ENCODE measurements at regions not wholly inside any gene's neighbourhood (a gene's known extent, or its start where the extent isn't known, plus 50 kb on each side); places are given as distances from the start of the nearest gene placed in this dataset.

- TF ChIP-seq CTCF (IDR thresholded peaks at IDR 0.05): no peak
- no peak for DNase-seq
- no peaks in the 10 kb centered on the region for H3K4me1 ChIP-seq (ENCODE audit: low read depth)
These were observed 303.6 kb downstream of the UTP18 start for GRCh38 chr17:51563961-51564360.

GRCh38 chr17:51572115-51572514 lies 311.8 kb downstream of the UTP18 start:
- intact Hi-C loops (cut with DNase I, micrococcal nuclease): no loop called here
- H3K4me3 ChIP-seq: no peak overlapping the region
- no peaks in the 10 kb centered on the region for H3K9me3 ChIP-seq
- DNase-seq (no peak), ATAC-seq (no peak)
- H3K36me3 ChIP-seq (ENCODE audit: low read depth): no peaks in the 10 kb centered on the region
- no peak for TF ChIP-seq CTCF (IDR thresholded peaks at IDR 0.05)
- H3K4me1 ChIP-seq (ENCODE audit: low read depth): no peaks in the 10 kb centered on the region

More at GRCh38 chr17:51563961-51564360, 303.6 kb downstream of the UTP18 start:
- intact Hi-C loops (cut with DNase I, micrococcal nuclease): no loop called here
- no peak for ATAC-seq
- no peaks in the 10 kb centered on the region for H3K36me3 ChIP-seq (ENCODE audit: low read depth)
- no peak overlapping the region for H3K4me3 ChIP-seq
- H3K9me3 ChIP-seq: no peaks in the 10 kb centered on the region
